SKM-1 (cell line): ENCODE measurements at regions not wholly inside any gene's neighbourhood (a gene's known extent, or its start where the extent isn't known, plus 50 kb on each side); places are given as distances from the start of the nearest gene placed in this dataset.
"Not testable (repeated sequence)": the region's sequence is repeated elsewhere in the genome, so short reads cannot be mapped to it uniquely, and the experiment has no call there.

Experiments
- DNase-seq: peaks from one replicate; lab custom pipeline; 2025; ENCODE audit not compliant: unreplicated experiment; lab: John Stamatoyannopoulos, UW

- DNase-seq, result no peak
Observed at GRCh38 chr11:87660926-87661660, 514.1 kb downstream of the RAB38 start.

- DNase-seq, result no peak
Observed at GRCh38 chr11:87659807-87660206, 515.4 kb downstream of the RAB38 start.

DNA sequence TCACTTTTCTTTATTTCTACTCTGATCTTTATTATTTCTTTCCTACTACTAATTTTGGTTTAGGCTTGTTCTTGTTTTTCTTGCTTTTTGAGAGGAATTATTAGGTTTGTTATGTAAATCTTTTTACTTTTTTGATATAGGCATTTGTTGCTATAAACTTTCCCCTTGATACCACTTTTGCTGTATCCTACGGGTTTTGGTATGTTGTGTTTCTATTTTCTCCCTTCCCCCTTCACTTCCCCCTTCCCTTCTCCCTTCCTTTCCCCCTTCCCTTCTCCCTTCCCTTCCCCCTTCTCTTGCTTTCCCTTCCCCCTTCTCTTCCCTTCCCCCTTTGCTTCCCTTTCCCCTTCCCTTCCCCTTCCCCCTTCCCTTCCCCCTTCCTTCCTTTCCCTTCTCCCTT lies 529.6 kb downstream of the RAB38 start:
- no peak for DNase-seq

DNA sequence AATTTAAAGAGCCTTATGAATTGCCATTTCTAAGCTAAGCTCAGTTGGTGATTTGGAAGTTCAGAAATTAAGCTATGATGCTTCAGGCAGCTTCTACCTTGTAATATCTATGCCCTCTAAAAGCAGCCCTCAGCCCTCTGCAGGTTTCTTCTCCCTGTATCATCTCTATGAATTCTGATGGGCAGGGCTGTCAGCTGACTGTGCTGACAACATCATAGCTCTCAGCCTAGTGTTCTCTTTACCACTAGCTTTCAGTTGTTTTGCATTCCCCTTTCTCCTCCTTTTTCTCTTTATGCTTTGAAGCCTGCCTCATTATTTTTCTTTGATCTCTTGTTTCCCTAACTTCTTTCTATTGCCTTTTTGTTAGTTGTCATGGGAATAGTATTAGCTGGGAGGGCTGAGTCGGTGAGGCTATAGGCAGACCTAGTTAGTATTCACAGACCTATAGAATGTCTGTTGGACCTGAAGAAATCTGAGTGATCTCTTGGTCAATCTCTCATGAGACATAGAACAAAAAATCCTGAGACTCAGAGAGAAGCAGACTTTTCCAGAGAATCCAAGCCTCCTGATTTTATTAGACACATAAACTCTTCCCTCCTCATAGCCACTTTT lies 535.4 kb downstream of the RAB38 start:
- no peak for DNase-seq

DNA sequence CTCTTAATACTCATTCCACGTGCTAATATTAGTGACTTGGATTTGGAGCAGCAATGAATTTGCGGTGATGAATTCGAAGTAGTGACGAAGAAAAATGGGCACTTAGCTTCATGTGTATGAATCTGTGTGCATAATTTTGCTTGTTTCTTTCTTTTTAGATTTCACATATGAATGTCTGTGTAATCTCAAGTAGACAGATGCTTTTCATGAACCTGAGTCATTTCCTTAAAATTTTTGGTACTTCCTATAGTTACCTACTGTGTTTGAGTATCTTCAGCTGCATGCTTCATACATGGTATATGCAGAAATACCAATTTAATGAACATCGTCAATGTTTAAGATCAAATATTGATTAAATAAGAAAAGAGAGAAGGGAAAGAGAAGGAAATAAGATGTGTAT lies 540.2 kb downstream of the RAB38 start:
- no peak for DNase-seq

DNA sequence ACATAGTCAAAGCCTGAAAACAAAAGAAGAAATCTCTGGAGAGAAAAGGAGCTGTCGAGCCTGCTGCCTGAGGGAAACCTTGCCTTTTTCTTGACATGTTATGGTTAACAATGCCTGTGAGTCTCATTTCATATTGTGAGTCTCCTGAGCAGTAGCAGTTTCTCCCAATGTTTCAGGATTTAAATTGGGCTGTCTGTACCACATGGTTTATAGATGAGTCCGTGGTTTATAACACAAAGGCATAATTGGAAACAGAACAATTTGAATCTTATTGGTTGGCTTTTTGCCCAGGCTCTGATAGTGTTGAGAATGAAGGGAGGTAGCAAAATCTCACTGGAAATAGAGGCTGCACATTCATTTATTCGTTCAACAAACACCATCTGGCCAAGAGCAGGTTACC lies 540.9 kb downstream of the RAB38 start:
- DNase-seq, result no peak

- no peak for DNase-seq
Observed at GRCh38 chr11:87628957-87629356, 546.3 kb downstream of the RAB38 start.

GRCh38 chr11:87628026-87628580 lies 547.1 kb downstream of the RAB38 start:
- DNase-seq, result no peak

- not testable (repeated sequence) for DNase-seq
Observed at GRCh38 chr11:87623531-87624365, 551.5 kb downstream of the RAB38 start.

- no peak for DNase-seq
Observed at GRCh38 chr11:87616511-87616910, 558.7 kb downstream of the RAB38 start.

DNA sequence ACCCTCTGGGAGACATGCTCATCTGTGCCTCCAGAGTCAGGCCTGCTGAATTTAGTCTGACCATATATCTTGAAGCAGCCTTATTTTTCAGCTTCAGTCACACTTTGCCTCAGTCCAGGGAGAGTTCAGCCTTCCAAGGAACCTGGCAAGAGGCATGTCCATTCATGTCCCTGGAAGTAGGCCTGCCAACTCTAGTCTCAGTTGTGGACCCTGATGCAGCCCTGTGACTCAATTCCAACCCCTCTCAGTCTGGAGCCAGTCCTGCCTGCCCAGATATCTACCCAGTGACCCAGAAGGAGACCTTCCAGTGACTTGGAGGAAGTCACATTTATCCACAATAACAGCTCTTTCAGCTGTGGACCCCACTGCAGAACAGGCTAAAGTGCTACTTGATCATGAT lies 566.6 kb downstream of the TMEM135 start:
- no peak for DNase-seq

DNA sequence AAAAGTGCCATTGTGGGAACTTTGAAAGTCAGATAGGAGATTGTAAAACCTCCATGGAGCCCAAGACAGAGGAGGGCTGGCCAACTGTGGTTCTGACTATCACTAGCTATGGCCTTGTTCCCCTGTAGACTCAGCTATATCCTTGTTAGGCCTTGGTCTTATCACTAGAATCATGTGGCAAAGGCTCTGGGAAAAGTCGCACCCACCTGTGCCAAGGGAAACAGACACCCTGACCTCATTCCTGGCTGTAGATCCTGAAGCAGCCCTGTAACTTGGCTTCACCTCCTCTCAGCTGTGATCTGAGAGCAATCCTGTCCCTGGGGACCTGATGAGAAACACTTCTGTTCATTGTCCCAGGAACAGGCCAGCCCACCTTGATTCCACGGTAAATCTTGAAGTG lies 566.2 kb downstream of the TMEM135 start:
- DNase-seq, result no peak

- no peak for DNase-seq
Observed at GRCh38 chr11:87602776-87603175, 565.0 kb downstream of the TMEM135 start.

- no peak for DNase-seq
Observed at GRCh38 chr11:87600938-87601337, 563.2 kb downstream of the TMEM135 start.

DNA sequence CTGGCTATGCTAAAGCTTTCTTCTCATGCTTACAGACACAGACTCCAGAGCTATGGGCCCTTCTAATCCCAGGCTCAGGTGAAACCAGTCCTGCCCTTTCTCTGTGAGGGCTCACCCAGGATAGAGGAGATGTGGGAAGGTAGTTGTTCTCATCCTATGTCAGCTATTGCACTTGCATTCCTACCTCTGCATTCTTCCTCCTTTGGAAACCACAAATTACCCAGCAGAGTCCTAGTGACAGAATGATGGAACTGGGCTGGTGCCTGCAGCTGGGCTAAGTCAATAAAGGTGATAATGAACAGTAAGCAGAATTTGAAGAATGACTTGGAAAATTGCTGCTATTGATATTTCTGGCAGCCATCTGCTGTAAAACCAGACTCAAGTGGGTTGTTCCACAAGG lies 560.0 kb downstream of the TMEM135 start:
- no peak for DNase-seq

- DNase-seq, result no peak
Observed at GRCh38 chr11:87596176-87596575, 558.4 kb downstream of the TMEM135 start.

GRCh38 chr11:87589082-87589481 lies 551.3 kb downstream of the TMEM135 start:
- no peak for DNase-seq

- DNase-seq, result not testable (repeated sequence)
Observed at GRCh38 chr11:87585613-87586012, 547.9 kb downstream of the TMEM135 start.

DNA sequence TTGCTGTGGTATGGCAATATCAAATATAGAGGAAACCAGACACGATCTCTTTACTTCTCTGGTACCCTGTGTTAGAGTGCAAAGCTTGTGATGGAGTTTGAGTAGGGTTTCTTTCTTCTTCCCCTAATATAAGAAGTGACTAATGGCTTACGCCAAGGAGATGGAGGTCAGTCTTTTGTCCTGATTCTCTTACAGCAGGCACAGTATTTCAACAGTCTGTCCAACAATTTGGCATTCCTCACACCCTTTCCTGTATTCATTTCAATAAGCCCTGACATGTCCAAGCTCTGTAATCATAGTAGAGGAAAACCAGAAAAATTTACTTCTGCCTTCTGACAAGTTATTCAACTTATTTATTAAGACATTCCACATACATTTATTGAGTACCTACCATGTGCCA lies 546.2 kb downstream of the TMEM135 start:
- no peak for DNase-seq

- DNase-seq, result no peak
Observed at GRCh38 chr11:87575088-87575487, 537.4 kb downstream of the TMEM135 start.

DNA sequence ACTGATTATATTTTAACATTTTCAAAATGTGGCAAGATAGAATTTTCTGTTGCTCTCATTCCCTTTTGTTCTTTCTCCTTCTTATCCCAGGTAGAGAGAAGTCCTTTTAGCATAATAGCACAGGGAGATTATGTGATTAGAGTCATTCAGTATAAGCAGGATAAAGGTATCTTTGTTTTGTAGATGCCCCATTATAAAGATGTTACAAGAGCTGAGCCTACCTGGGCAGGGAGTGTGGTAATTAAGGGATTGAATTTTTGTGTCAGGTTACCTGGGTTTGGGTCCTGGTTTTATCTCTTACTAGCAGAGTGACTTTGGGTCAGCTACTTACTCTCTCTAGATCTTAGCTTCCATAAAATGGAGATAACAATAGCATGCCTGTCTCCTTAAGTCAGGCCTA lies 536.5 kb downstream of the TMEM135 start:
- no peak for DNase-seq

GRCh38 chr11:87573708-87574107 lies 536.0 kb downstream of the TMEM135 start:
- DNase-seq, result no peak
